G401 (cell line): ENCODE measurements at regions not wholly inside any gene's neighbourhood (a gene's known extent, or its start where the extent isn't known, plus 50 kb on each side); places are given as distances from the start of the nearest gene placed in this dataset.

ENCODE experiments used
- DNase-seq: peaks from one replicate; pipeline ENCODE4 v3.0.0-alpha.2; 2015; ENCODE audit warnings: low spot score
- in situ Hi-C: cut with HindIII; loops from 2 replicates; pipeline ENCODE4 v1.10.0; 2016; ENCODE audit warnings: low sequenced_read_pairs, mixed read lengths

DNA sequence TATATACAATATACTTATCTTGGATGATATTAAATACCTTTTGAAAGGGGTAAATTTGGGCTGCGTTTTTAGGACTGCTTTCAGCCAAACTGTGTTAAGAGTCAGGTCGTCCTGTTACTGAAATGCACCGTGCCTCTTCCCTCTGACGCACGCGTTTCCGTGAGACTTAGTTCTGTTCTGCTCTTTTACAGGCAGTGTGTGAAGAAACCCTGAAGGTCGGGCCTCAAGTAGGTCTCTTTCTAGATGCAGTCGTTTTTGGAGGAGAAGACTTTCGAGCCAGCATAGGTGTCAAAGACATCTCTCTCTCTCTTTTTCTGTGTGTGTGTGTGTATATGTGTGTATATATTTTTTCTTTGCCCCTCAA, 107.0 kb downstream of the ZIC5 start:
- in situ Hi-C loops: no loop called here

DNA sequence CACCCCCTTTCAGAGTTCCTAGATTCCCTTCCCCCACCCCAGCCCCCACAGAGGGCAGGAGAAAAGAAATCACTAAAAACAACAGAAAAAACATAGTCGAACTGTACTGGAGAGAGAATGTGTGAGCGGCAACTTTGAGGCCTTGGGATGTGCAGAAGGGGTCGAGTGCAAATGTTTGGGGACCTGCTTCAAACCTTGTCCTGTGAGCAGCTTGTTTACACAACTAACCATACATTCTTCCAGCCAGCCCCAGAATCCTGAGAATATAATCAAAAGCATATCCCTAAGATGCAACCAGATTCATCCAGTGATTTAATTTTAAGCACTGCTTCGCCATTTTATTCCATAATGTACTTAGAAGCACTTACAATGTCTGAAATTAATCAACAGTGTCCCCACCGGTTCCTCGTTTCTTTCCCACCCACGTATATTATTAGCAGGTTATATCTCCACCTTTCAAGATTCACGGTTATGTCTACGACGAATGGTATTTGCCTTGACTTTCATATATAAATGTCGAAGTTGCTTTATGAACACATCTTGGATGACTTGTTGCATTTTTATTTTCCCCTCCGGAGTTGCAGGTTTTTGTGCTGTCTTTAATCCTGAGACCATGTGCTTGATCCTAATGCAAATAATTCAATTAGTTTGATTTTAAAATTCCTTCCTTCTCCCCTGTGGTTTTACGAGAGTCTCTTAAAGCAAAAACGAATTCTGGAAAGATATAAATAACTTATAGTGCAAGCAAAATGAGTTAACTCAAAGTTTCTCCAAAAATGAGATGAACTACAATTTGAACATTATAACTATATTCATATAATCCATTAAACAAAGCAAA, 107.6 kb downstream of the ZIC5 start:
- in situ Hi-C loops: no loop called here

More for the DNA sequence above, 107.0 kb downstream of the ZIC5 start:
- DNase-seq: peak; percentile 83

DNA sequence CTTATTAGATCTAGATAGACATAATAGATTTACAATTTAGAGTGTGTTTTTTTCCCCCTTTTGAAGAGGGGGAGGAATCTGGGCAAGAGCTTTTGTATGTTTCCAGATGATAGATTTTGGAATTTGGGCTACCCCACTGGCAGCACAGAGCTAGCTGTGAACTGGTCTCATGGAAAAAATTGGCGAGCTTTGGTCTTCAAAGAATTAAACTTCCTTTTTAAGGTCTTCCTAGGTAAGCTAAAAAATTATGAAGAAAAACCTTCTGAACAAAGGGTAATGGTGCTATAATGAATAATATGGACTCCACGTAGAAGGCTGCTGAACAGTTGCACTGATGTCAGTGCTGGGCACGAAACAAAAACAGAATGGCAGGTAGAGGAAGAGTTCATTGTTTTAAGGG, 109.3 kb downstream of the ZIC5 start:
- peak; percentile 63 for DNase-seq
- in situ Hi-C loops: no loop called here

More for the DNA sequence above, 107.6 kb downstream of the ZIC5 start:
- peak; percentile 50 for DNase-seq

DNA sequence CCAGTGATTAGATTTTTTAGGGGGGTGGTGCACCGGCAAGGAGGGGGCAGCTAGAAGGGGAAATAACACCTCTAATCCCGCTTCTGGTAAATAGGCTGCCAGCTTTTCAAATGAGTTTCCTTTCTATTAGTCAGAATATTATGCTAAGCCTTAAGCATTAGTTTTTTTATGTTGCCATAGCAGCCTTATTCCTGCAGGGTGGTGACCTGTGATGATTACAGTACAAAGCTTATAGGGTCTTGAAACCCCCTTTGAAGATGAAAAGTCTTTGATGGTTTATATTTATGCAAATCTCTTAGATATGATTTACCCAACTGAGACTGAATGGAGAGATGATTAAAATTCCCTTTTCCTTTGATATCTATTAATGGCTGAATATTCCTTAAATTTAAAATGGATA, 109.8 kb downstream of the ZIC5 start:
- in situ Hi-C loops: no loop called here
- DNase-seq: no peak

DNA sequence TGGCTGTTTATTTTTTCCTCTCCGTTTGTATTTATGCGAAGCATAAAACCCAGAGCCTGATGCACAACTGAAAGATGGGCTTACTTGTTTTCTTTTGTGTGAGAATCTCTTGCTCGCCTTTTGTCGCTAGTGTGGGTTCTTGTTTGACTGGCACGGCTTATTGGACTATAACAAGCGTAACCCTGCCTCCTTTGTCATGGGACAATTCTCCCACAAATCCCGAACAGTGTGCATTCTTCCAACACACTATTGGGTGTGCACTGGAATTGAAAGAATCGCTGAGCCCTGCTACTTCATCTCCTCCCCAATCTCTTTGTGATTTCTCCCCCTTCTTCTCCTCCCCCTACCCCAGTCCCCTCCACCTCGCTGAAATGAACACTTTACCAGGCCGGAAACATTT, 110.8 kb downstream of the ZIC5 start:
- DNase-seq: peak; percentile 74
- in situ Hi-C loops: no loop called here

DNA sequence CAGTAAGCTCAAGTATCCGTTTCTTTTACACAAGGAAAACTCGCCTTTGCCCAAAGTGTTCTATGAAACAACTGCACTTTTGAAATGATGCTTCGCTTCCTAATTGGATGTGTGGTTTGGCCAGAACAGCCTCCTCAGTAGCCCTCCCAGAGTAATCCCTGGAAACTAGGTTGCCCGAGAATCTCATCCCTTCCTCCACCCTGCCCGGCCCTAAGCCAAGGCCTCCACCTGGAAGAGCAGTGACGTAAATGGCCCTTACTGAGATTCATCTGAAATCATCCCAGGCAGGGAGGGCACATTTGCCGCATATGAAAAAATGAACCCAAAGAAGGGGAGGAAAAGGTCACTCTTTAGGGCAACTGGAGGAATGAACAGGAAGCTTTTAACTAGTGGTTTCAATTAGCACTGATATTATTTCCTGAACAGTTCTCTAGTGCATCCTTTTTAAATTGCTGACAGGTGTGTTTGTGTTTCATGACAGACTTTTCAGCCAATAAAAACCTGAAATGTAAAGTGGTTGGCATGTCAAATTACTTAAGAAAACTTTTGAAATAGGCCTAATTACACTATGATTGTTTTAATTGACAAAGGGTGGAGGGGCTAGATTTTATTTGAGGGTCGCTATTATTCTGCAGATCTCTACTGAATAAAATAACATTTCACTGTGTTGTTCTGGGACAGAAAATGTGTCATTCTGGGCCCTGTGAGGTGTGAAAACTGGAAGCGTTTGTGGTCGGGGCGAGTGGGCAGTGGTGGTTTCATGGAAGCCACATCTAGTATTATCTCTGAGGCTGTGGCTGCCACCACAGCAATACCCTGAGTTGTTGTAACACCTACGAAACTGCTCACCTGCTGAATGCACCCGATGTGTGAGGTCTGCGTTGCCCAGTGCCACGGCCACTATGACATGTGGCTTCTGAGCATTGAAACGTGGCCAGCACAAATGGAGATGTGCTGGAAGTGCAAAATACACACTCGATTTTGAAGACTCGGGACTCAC, 112.1 kb downstream of the ZIC5 start:
- in situ Hi-C loops: no loop called here
- peak; percentile 98 for DNase-seq

DNA sequence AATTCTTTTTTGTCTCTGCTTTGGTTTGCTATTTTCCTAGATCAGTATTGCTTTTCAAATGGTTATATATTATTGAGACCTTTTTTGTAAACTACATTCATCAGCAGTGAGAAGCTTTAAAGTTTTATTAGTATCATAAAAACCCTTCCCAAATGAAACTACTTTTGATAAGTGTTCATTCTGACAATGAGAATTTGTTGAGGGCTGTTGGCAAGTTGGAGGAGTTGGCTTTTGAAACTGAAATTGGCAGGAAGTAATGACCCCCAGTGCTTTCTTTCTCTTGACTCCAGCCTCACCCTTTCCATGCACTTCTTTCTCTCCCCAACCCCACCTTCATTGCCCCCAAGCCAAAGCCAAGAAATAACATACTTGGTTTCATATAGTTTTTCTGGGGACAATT, 113.8 kb downstream of the ZIC5 start:
- in situ Hi-C loops: no loop called here
- DNase-seq: no peak

DNA sequence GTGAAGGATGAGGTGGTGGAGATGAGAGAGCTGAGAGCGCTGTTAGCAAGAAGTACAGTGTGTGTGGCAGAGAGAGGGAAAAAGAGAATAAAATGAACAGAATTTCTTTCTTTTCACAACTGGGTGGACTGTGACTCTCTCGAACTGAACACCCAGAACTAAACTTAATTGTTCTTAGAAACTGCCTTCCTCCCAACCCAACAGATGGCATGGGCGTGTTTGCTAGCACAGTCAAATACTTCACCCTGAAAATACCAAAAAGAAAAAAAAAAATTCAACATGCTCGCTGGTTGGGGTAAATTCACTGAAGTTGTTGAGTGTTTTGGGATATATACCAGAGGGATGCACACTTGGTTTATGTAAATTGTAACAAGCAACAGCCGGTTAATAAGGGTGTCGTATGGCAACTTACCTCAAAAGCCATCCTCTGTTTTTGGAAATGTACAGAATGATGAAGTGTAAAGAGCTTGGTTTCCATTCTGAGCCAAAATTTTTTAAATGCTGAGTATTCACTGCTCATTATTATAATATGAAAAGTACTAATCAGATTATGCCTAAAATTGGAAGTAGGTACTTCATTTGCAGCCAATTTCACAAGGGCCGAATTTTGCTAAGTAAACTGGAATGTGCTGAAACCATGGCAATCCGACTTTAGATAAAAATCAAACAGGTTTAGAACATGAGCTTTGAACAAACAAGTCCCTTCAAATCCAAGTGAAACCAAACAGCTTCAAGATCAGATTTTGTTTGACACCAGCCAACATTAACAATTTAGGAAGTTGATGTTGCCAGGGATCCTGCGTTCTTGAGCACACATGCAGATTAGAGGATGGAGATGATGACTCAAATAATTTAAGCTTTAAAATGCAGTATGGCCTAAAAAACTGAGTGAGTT, 115.8 kb downstream of the ZIC5 start:
- DNase-seq: peak; percentile 62
- in situ Hi-C loops: no loop called here

DNA sequence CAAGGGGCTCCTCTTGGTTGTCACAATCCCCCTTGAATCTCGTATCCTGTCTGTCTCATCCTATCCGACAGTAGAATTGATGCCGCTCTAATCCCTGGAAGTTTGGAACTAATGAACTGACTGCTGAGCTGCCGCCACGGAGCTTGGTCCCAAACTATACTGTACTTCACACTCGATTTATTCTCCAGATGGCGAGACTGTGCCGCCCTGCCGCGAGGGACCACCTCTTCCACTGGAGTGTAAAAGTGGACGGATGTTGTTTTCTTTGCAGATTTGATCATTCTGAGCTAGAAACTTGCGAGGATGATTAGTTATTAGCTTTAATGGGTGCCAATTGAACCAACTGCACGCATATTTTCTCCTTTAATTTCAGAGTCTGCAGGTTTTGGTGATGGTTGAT, 117.2 kb downstream of the ZIC5 start:
- in situ Hi-C loops: no loop called here

DNA sequence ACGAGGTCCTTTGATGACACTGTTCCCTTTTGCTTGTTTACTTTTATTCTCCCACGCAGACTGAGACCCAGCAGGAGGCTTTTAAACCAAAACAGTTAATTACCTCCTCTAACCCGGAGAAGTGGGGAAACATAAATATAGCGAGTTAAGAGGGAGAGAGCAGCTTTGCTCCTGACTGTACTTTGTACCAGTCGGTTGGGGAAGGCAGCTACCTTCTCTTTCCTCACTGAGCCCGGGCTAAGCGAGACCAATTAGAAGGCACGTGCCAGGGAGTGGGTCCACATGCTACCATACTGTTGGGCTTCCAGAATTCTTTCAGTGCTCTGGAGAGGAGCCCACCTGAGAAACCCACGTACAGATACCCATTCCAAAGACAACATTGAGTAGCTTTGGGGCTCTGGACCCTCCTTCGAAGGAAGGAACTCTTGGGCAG, 124.2 kb downstream of the ZIC5 start:
- no peak for DNase-seq
- in situ Hi-C loops: no loop called here

More for the DNA sequence above, 117.2 kb downstream of the ZIC5 start:
- peak; percentile 81 for DNase-seq

DNA sequence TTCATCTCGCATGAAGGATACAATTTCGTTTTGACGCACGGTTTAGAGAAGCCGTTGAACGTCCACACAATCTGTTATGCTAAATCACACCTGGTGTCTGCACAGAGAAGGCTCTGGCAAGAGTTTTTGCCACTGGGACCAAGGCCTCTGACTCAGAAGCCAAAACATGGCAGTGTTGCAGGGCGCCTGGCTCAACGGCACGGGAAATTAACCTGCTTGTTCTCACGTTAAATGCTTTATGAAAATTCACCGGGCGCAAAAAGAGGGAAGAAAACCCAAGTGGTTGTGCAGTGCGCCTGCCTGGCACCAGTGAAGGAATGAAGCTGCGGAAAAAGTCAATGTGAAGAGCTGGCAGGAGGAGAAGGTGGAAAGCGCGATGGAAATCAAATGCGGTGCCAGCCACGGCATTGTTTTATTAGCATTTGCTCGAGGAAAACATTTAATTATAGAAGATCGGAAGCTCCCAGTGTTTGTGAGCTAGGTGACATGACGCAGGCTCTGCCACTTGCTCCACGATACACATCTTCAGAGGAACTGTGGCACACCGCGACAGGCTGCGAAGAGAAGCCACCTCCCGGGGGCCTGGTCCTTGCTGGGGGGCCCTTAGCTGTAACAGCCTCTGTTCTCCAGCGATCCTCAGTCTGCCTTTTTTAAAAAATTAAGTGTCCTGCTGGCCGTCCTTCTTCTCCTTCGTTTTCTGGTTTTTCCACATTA, 126.2 kb downstream of the ZIC5 start:
- peak; percentile 87 for DNase-seq
- in situ Hi-C loops: no loop called here

DNA sequence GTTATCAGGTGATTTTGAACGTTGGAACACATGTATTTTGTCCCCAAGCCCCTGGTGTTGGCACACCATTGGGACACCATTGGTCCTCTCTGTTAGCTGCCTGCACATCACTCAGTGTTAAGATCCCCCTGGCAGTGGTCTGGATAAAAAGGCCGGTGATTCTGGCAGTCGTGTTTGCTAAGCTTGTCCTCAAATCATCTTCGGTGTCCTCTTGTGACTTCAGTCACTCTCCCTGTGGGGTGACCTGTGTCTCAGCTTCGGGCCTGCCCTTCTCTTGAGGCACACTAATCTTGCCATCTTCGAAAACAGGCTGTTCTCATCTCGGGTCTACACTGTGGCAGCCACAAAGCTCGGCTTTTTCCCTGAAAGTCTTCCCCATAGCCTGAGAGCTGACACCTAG, 127.1 kb downstream of the ZIC5 start:
- in situ Hi-C loops: no loop called here

DNA sequence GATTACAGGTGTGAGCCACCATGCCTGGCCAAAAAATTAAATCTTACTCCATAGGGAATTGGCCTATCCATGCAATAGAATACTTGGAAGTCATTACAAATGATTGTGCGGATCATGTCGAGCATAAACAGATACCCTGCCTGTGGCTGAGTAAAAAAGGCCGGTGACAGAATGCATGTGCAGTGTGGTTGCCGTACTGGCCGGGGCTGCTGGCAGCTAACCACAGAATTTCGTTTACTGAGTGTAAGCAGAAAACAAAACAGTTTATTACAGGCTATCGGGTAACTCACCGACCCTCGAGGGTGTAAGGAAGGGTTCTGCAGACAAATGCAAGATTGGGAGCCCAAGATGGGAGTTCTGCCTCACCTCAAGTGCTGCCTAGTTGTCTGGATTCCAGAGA, 127.7 kb downstream of the ZIC5 start:
- in situ Hi-C loops: no loop called here
- DNase-seq: no peak

More for the DNA sequence above, 127.1 kb downstream of the ZIC5 start:
- DNase-seq: peak; percentile 34

DNA sequence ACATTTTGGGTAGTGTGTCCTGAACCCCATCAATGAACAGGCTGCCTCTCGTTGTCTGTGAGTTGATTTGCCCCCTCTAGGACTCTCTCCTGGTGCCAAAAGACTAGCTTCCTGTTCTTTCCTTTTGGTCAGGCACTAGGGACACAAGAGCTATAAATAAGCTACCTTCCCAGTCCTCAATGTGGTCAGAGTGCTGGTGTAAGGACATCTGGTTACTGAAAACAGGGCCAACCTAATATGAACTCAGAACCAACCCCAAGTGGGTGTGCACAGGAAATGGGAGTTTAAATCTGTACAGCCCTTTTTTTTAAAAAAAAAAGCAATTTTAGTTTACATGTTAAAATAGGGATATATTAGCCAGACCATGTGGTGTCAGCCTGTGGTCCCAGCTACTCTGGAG, 129.2 kb downstream of the ZIC5 start:
- in situ Hi-C loops: no loop called here
- DNase-seq: no peak

DNA sequence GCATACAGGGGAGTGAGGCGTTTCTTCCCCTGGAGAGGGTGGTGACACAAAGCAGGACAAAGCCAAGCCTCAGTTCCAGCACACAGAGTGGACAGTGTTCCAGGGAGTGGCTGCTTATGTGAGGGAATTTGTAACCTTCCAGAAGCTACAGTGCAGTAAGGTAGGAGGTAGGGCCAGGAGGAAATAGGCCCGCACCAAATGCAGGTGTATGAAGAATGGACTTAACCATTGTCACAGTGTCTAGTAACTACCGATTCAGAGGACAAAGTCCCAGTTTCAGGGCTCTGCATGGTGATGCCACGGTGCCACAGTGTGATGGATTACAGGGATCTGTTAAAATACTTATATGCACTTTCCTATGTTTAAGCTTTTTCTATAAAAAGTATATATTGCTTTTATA, 135.3 kb downstream of the ZIC5 start:
- DNase-seq: no peak
- in situ Hi-C loops: no loop called here

DNA sequence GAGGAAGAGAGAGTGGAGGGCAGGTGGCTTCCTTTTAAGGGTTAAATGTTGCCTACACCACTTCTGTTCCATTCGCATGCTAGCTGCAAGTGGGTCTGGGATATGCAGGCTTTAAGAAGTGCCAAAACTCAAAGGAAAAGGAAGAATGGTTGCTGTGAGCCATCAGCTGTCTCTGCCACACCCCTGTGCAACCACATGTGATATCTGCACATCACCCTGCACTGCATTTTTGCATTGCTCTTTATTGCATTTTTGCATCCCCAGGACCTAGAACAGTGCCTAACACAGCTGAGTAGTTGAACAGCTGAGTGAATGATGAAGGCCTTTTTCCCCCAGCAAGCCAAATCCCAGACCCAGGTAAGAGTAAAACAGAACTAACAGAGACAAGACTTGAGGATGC, 136.1 kb downstream of the ZIC5 start:
- in situ Hi-C loops: no loop called here
- no peak for DNase-seq

DNA sequence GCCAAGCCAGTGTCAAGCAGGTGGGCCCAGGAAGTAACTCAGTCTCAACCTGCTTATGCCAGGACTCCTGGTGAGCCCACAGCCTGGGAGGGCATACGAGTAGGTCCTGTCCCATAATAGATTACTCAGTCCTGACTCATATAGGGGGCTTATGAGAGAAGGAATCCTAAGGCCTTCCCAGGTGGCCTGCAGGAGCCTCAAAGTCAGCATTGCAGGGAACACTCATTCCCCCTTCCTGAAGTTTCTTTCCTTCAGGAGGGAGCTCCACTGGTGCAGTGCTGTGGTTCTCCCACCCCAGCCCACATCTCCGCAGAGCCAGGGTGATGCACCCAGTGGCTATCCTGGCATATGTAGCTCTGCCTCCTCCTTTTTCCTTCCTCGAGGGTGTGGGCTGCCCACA, 137.3 kb downstream of the ZIC5 start:
- in situ Hi-C loops: no loop called here
- DNase-seq: no peak

DNA sequence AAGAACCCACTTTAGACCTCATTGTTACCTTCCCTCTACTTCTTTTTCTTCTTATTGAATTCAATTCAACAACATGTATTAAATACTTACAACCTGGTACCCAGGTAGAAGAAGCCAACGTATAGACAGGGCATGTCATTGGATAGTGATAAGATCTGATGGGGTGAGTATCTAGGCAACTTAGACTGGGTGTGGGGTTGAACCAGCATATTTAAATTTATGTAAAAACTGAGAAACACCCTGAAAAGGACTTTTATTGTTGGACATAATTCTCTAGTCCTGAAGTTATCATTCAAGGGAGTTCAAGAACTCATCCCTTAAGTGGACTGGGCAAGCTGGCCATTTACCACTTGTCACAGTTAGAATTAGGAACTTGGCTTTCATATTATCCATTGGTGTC, 139.2 kb downstream of the ZIC5 start:
- no peak for DNase-seq
- in situ Hi-C loops: no loop called here

DNA sequence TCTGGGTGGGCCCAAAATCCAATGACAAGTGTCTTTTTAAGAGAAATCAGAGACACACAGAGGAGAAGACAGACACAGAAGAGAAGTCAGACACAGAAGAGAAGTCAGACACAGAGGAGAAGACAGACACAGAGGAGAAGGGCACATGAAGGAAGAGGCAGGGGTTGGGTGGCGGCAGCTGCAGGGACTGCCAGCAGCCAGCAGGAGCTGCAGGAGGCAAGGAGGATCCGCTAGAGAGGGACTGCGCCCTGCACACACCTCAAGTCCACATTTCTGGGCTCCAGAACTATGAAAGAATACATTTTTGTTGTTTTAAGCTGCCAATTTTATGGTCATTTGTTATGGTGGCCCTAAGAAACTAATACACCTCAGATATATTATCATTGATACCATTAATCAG, 140.6 kb downstream of the ZIC5 start:
- no peak for DNase-seq
- in situ Hi-C loops: no loop called here
